Mesothelial cell of epicardium (in vitro differentiated cells): ENCODE measurements at regions not wholly inside any gene's neighbourhood (a gene's known extent, or its start where the extent isn't known, plus 50 kb on each side); places are given as distances from the start of the nearest gene placed in this dataset.

Experiments
- DNase-seq, 2 experiments: peaks; one replicate each; pipeline ENCODE4 v3.0.0; 2021; ENCODE audit warnings: low spot score in 2 of 2; ENCODE audit not compliant: unreplicated experiment in 2 of 2
- H3K27ac Mint-ChIP-seq: 2 replicates; pipeline ENCODE4 v1.8.0; 2021; ENCODE audit warnings: mixed read lengths
- H3K27me3 Mint-ChIP-seq: 2 replicates; pipeline ENCODE4 v1.8.0; 2021; ENCODE audit warnings: low read depth, mixed read lengths
- H3K36me3 Mint-ChIP-seq: 2 replicates; pipeline ENCODE4 v1.8.0; 2021; ENCODE audit warnings: mixed read lengths
- H3K4me1 Mint-ChIP-seq: 2 replicates; pipeline ENCODE4 v1.8.0; 2021; ENCODE audit warnings: mixed read lengths
- H3K4me3 Mint-ChIP-seq: 2 replicates; pipeline ENCODE4 v1.8.0; 2021; ENCODE audit warnings: mild to moderate bottlenecking, moderate library complexity, mixed read lengths
- H3K9me3 Mint-ChIP-seq: 2 replicates; pipeline ENCODE4 v1.8.0; 2021; ENCODE audit warnings: mixed read lengths
- CTCF ChIP-seq: fragments of 200-600 bp; sonication (generic); IDR thresholded peaks from one replicate; pipeline ENCODE4 v1.5.0; 2021; ENCODE audit warnings: antibody characterized with exemption; ENCODE audit not compliant: unreplicated experiment

GRCh38 chr9:8133606-8134005, 334.0 kb upstream of the DMAC1 start:
- Mint-ChIP-seq H3K27me3 (no peaks in the 10 kb centered on the region), H3K4me3 (no peak overlapping the region), H3K9me3 (no peaks in the 10 kb centered on the region), H3K27ac (no peak overlapping the region), H3K4me1 (no peaks in the 10 kb centered on the region), H3K36me3 (no peaks in the 10 kb centered on the region)
- DNase-seq = no peak
- TF ChIP-seq CTCF = no peak

- no peaks in the 10 kb centered on the region for H3K36me3 Mint-ChIP-seq
Observed at GRCh38 chr9:8115570-8115969, 316.0 kb upstream of the DMAC1 start.

GRCh38 chr9:8114826-8115225, 315.2 kb upstream of the DMAC1 start:
- H3K9me3 Mint-ChIP-seq = peaks cover 4% of the 10 kb centered on the region
- H3K27me3 Mint-ChIP-seq = no peaks in the 10 kb centered on the region
- no peak for TF ChIP-seq CTCF
- no peaks in the 10 kb centered on the region for H3K36me3 Mint-ChIP-seq
- no peak overlapping the region for H3K4me3 Mint-ChIP-seq
- no peak for DNase-seq
- no peak overlapping the region for H3K27ac Mint-ChIP-seq
- no peaks in the 10 kb centered on the region for H3K4me1 Mint-ChIP-seq

More at GRCh38 chr9:8115570-8115969, 316.0 kb upstream of the DMAC1 start:
- Mint-ChIP-seq H3K27ac (no peak overlapping the region), H3K27me3 (no peaks in the 10 kb centered on the region), H3K9me3 (peaks cover 4% of the 10 kb centered on the region), H3K4me3 (no peak overlapping the region), H3K4me1 (no peaks in the 10 kb centered on the region)
- DNase-seq = no peak
- no peak for TF ChIP-seq CTCF

GRCh38 chr9:8106362-8106761, 306.8 kb upstream of the DMAC1 start:
- no peak overlapping the region for H3K27ac Mint-ChIP-seq
- no peaks in the 10 kb centered on the region for H3K36me3 Mint-ChIP-seq
- H3K9me3 Mint-ChIP-seq = peaks cover 8% of the 10 kb centered on the region
- no peak for DNase-seq
- H3K27me3 Mint-ChIP-seq = no peaks in the 10 kb centered on the region
- no peak for TF ChIP-seq CTCF
- H3K4me3 Mint-ChIP-seq = no peak overlapping the region
- H3K4me1 Mint-ChIP-seq = no peaks in the 10 kb centered on the region

GRCh38 chr9:8101607-8102006, 302.0 kb upstream of the DMAC1 start:
- no peaks in the 10 kb centered on the region for H3K27me3 Mint-ChIP-seq
- peaks cover 18% of the 10 kb centered on the region for H3K9me3 Mint-ChIP-seq
- no peak for DNase-seq
- H3K4me3 Mint-ChIP-seq = no peak overlapping the region
- TF ChIP-seq CTCF = no peak
- H3K4me1 Mint-ChIP-seq = no peaks in the 10 kb centered on the region
- H3K27ac Mint-ChIP-seq = no peak overlapping the region
- no peaks in the 10 kb centered on the region for H3K36me3 Mint-ChIP-seq

GRCh38 chr9:8096091-8096490, 296.5 kb upstream of the DMAC1 start:
- no peak for DNase-seq
- H3K27ac Mint-ChIP-seq = no peak overlapping the region
- peaks cover 3% of the 10 kb centered on the region for H3K4me1 Mint-ChIP-seq
- H3K4me3 Mint-ChIP-seq = no peak overlapping the region
- no peaks in the 10 kb centered on the region for H3K27me3 Mint-ChIP-seq
- H3K9me3 Mint-ChIP-seq = peaks cover 10% of the 10 kb centered on the region
- no peak for TF ChIP-seq CTCF
- H3K36me3 Mint-ChIP-seq = no peaks in the 10 kb centered on the region
